Kidney (tissue), 13 donors: ENCODE measurements at regions not wholly inside any gene's neighbourhood (a gene's known extent, or its start where the extent isn't known, plus 50 kb on each side); places are given as distances from the start of the nearest gene placed in this dataset.

ENCODE experiments used
- DNase-seq, 5 donors: peaks; one replicate each; pipeline ENCODE4 v3.0.0-alpha.2; 2013 to 2020
- FAIRE-seq: peaks from 2 replicates; lab custom pipeline; 2012; peaks lifted over from hg19 to GRCh38; lab: Jason Lieb, UNC
- H3K27ac ChIP-seq, 2 donors: one replicate each; pipeline ENCODE4 v1.7.0; 2013; ENCODE audit warnings: low read depth in 2 of 2, low read length in 2 of 2, inconsistent platforms in 1 of 2
- H3K27me3 ChIP-seq: one replicate; pipeline ENCODE4 v1.7.1; 2013; ENCODE audit warnings: low read length, inconsistent platforms; ENCODE audit not compliant: control insufficient read depth, insufficient read depth
- H3K36me3 ChIP-seq, 3 donors: one replicate each; pipeline versions ENCODE4 v1.7.0 to v1.7.1; 2013; ENCODE audit warnings: low read length in 3 of 3, control low read depth in 1 of 3, inconsistent platforms in 1 of 3; ENCODE audit not compliant: insufficient read depth in 3 of 3, control insufficient read depth in 2 of 3
- H3K4me1 ChIP-seq, 3 donors: one replicate each; pipeline versions ENCODE4 v1.7.0 to v1.7.1; 2013; ENCODE audit warnings: low read length in 3 of 3, inconsistent platforms in 1 of 3, low read depth in 1 of 3; ENCODE audit not compliant: control insufficient read depth in 2 of 3, insufficient read depth in 2 of 3
- H3K4me3 ChIP-seq, 3 donors: one replicate each; pipeline versions ENCODE4 v1.7.0 to v1.8.1; 2013; ENCODE audit warnings: low read length in 3 of 3, control low read depth in 1 of 3, inconsistent platforms in 1 of 3
- H3K9ac ChIP-seq, 3 donors: one replicate each; pipeline versions ENCODE4 v1.7.0 to v1.7.1; 2013; ENCODE audit warnings: low read length in 3 of 3, control low read depth in 1 of 3, inconsistent platforms in 1 of 3
- H3K9me3 ChIP-seq, 3 donors: one replicate each; pipeline versions ENCODE4 v1.7.0 to v1.7.1; 2013; ENCODE audit warnings: low read length in 3 of 3, control low read depth in 1 of 3, inconsistent platforms in 1 of 3; ENCODE audit not compliant: control insufficient read depth in 2 of 3, insufficient read depth in 1 of 3
- CTCF ChIP-seq: IDR thresholded peaks from 3 replicates; pipeline ENCODE4 v1.5.1; 2012; ENCODE audit warnings: mild to moderate bottlenecking, moderate library complexity, borderline replicate concordance; ENCODE audit not compliant: insufficient read depth; ENCODE audit errors: extremely low read depth
- intact Hi-C: fragments of 100-400 bp; cut with DNase I; formaldehyde crosslinking; loops from one replicate; pipeline ENCODE4 v1.11.1; 2022
- donor health status: control.
- donor health status: control.
- donor health status: control.
- donor health status: control.
- donor health status: control.
- donor health status: DM: yes; HTN: yes; CAD: no.
- donor health status: Normal renal cell carcinoma (clear cell type).

- Histone ChIP-seq H3K27ac (no peak overlapping the region), H3K27me3 (peaks cover 6% of the 10 kb centered on the region), H3K36me3 (no peaks in the 10 kb centered on the region), H3K4me1 (peaks cover 0 to 6% (median 0%) of the 10 kb centered on the region in 3 donors), H3K9ac (no peak overlapping the region), H3K4me3 (no peak overlapping the region), H3K9me3 (no peaks in the 10 kb centered on the region)
- DNase-seq (no peak), FAIRE-seq (no peak)
- intact Hi-C loops: no loop called here
- no peak for TF ChIP-seq CTCF
Measured at GRCh38 chr7:128172963-128173362, 68.1 kb upstream of the LEP start.

- no peak overlapping the region for H3K9ac ChIP-seq
- H3K9me3 ChIP-seq: no peaks in the 10 kb centered on the region
- FAIRE-seq (no peak), DNase-seq (no peak)
- no peak overlapping the region for H3K27ac ChIP-seq
- TF ChIP-seq CTCF: no peak
- intact Hi-C loops: no loop called here
- no peak overlapping the region for H3K4me3 ChIP-seq
- H3K27me3 ChIP-seq: peaks cover 6% of the 10 kb centered on the region
- no peaks in the 10 kb centered on the region for H3K36me3 ChIP-seq
- H3K4me1 ChIP-seq: no peaks in the 10 kb centered on the region
Measured at GRCh38 chr7:128174386-128174785, 66.7 kb upstream of the LEP start.

GRCh38 chr7:128176696-128177095 is 64.4 kb upstream of the LEP start:
- Histone ChIP-seq H3K4me3 (no peak overlapping the region), H3K9ac (no peak overlapping the region), H3K4me1 (no peaks in the 10 kb centered on the region), H3K9me3 (no peaks in the 10 kb centered on the region), H3K27me3 (no peaks in the 10 kb centered on the region), H3K27ac (no peak overlapping the region), H3K36me3 (no peaks in the 10 kb centered on the region)
- DNase-seq (no peak), FAIRE-seq (no peak)
- intact Hi-C loops: no loop called here
- no peak for TF ChIP-seq CTCF

GRCh38 chr7:128177768-128178550 is 63.1 kb upstream of the LEP start:
- Histone ChIP-seq H3K36me3 (no peaks in the 10 kb centered on the region), H3K4me3 (no peak overlapping the region), H3K9me3 (no peaks in the 10 kb centered on the region), H3K4me1 (no peaks in the 10 kb centered on the region), H3K27me3 (no peaks in the 10 kb centered on the region), H3K9ac (no peak overlapping the region), H3K27ac (no peak overlapping the region)
- no peak for FAIRE-seq
- DNase-seq: no peak
- intact Hi-C loops: no loop called here
- TF ChIP-seq CTCF: no peak
